B cell (primary cell): ENCODE measurements at regions not wholly inside any gene's neighbourhood (a gene's known extent, or its start where the extent isn't known, plus 50 kb on each side); places are given as distances from the start of the nearest gene placed in this dataset.

ENCODE experiments used
- ATAC-seq: fragments of 200-7000 bp; cut with Tn5 transposase; one replicate; pipeline ENCODE4 v1.10.0; 2021; ENCODE audit warnings: low read depth, mild to moderate bottlenecking, moderate number of reproducible peaks, moderate library complexity
- CTCF ChIA-PET: fragments of 350-600 bp; sonication (Branson Sonifier 250); formaldehyde crosslinking; loops from one replicate; lab custom pipeline; 2021; ENCODE audit warnings: antibody characterized with exemption, inconsistent platforms; lab: Charles Lee
- POLR2A ChIA-PET: fragments of 350-600 bp; sonication (Branson Sonifier 250); formaldehyde crosslinking; loops from one replicate; lab custom pipeline; 2021; ENCODE audit warnings: antibody characterized with exemption; lab: Charles Lee
- DNase-seq: peaks from one replicate; pipeline ENCODE4 v3.0.0; 2013
- H2AFZ ChIP-seq: 2 replicates; pipeline ENCODE4 v1.6.1; 2012; ENCODE audit warnings: mild to moderate bottlenecking, low read depth, low read length; ENCODE audit not compliant: insufficient read depth, poor library complexity, severe bottlenecking
- H3K27ac ChIP-seq, 2 donors: 1 replicate in 1 of 2; 2 replicates in 1 of 2; pipeline ENCODE4 v1.5.1; 2012 to 2013; ENCODE audit warnings: low read length in 2 of 2, mild to moderate bottlenecking in 2 of 2, moderate library complexity in 1 of 2
- H3K27me3 ChIP-seq, 4 experiments: fragments of 200-600 bp in 1 of 4; sonication (generic) in 1 of 4; replicated peaks in 1 of 4; 1 replicate in 2 of 4; 2 replicates in 2 of 4; pipeline versions ENCODE4 v1.6.1 to v1.7.0; 2013 to 2016; ENCODE audit warnings: low read length in 3 of 4, mild to moderate bottlenecking in 2 of 4, mixed read lengths in 1 of 4, moderate library complexity in 1 of 4; ENCODE audit not compliant: insufficient read depth in 4 of 4, control insufficient read depth in 3 of 4; ENCODE audit errors: control extremely low read depth in 1 of 4
- H3K36me3 ChIP-seq, 2 experiments: replicated peaks in 1 of 2; 1 replicate in 1 of 2; 2 replicates in 1 of 2; pipeline versions ENCODE4 v1.6.1 to v1.7.1; 2013; ENCODE audit warnings: low read length in 1 of 2; ENCODE audit not compliant: insufficient read depth in 2 of 2, control insufficient read depth in 1 of 2; ENCODE audit errors: control extremely low read depth in 1 of 2, extremely low read depth in 1 of 2
- H3K4me1 ChIP-seq, 2 donors: fragments of 200-600 bp in 1 of 2; sonication (generic) in 1 of 2; 1 replicate in 1 of 2; 2 replicates in 1 of 2; pipeline versions ENCODE4 v1.5.1 to v1.6.1; 2013 to 2017; ENCODE audit warnings: low read length in 2 of 2; ENCODE audit not compliant: control insufficient read depth in 2 of 2, insufficient read depth in 2 of 2
- H3K4me2 ChIP-seq: replicated peaks from 2 replicates; pipeline ENCODE3; 2012; ENCODE audit warnings: mild to moderate bottlenecking, low read depth, low read length; ENCODE audit not compliant: poor library complexity, severe bottlenecking
- H3K4me3 ChIP-seq, 5 experiments: fragments of 200-600 bp in 1 of 5; sonication (generic) in 1 of 5; 1 replicate in 3 of 5; 2 replicates in 2 of 5; pipeline versions ENCODE4 v1.5.1 to v1.7.0; 2011 to 2016; ENCODE audit warnings: low read length in 4 of 5, mild to moderate bottlenecking in 4 of 5, low read depth in 2 of 5, control low read depth in 1 of 5, moderate library complexity in 1 of 5; ENCODE audit not compliant: insufficient read depth in 1 of 5; ENCODE audit errors: control extremely low read depth in 1 of 5, extremely low read depth in 1 of 5
- H3K79me2 ChIP-seq: fragments of 200-600 bp; sonication (generic); one replicate; pipeline ENCODE4 v1.6.0; 2016; ENCODE audit warnings: low read length; ENCODE audit not compliant: control insufficient read depth, insufficient read depth
- H3K9ac ChIP-seq: fragments of 200-600 bp; sonication (generic); 2 replicates; pipeline ENCODE4 v1.6.1; 2017; ENCODE audit warnings: mild to moderate bottlenecking, low read length, moderate library complexity
- H3K9me3 ChIP-seq, 3 donors: one replicate each; pipeline versions ENCODE4 v1.6.1 to v1.7.1; 2013; ENCODE audit warnings: low read length in 2 of 3; ENCODE audit not compliant: control insufficient read depth in 2 of 3, insufficient read depth in 1 of 3; ENCODE audit errors: control extremely low read depth in 1 of 3
- H4K20me1 ChIP-seq: 2 replicates; pipeline ENCODE4 v1.6.0; 2012; ENCODE audit warnings: mild to moderate bottlenecking, low read length; ENCODE audit not compliant: insufficient read depth, control insufficient read depth, poor library complexity, severe bottlenecking
- H3K27ac Mint-ChIP-seq: one replicate; pipeline ENCODE4 v1.8.0; 2021; ENCODE audit warnings: mixed read lengths
- H3K27me3 Mint-ChIP-seq: one replicate; pipeline ENCODE4 v1.8.0; 2021; ENCODE audit warnings: mixed read lengths
- H3K4me1 Mint-ChIP-seq: one replicate; pipeline ENCODE4 v1.8.0; 2021; ENCODE audit warnings: mixed read lengths
- H3K4me3 Mint-ChIP-seq: one replicate; pipeline ENCODE4 v1.8.0; 2021; ENCODE audit warnings: mixed read lengths
- H3K9me3 Mint-ChIP-seq: one replicate; pipeline ENCODE4 v1.8.0; 2022; ENCODE audit warnings: mixed read lengths; ENCODE audit not compliant: insufficient read depth
- CTCF ChIP-seq: fragments of 200-600 bp; IDR thresholded peaks from one replicate; pipeline ENCODE4 v1.8.0; 2022; ENCODE audit warnings: antibody characterized with exemption, mild to moderate bottlenecking
- EZH2 ChIP-seq: IDR thresholded peaks from 2 replicates; pipeline ENCODE4 v1.6.1; 2012; ENCODE audit warnings: borderline replicate concordance, low read depth, mild to moderate bottlenecking, moderate library complexity, low read length; ENCODE audit not compliant: insufficient read depth, poor library complexity, severe bottlenecking
- WGBS: methylation state at CpG from one replicate; pipeline ENCODE4 v1.1.5; 2013; ENCODE audit warnings: missing lambda C conversion rate; ENCODE audit not compliant: insufficient coverage; 5-methylcytosine and 5-hydroxymethylcytosine counted together
- intact Hi-C: fragments of 100-400 bp; cut with micrococcal nuclease; formaldehyde crosslinking; loops from one replicate; pipeline ENCODE4 v1.10.0; 2022

GRCh38 chr5:27832886-27833285 lies 794.5 kb upstream of the CDH9 start:
- no peaks in the 10 kb centered on the region for H3K27me3 ChIP-seq
- no peak overlapping the region for H3K27ac Mint-ChIP-seq

DNA sequence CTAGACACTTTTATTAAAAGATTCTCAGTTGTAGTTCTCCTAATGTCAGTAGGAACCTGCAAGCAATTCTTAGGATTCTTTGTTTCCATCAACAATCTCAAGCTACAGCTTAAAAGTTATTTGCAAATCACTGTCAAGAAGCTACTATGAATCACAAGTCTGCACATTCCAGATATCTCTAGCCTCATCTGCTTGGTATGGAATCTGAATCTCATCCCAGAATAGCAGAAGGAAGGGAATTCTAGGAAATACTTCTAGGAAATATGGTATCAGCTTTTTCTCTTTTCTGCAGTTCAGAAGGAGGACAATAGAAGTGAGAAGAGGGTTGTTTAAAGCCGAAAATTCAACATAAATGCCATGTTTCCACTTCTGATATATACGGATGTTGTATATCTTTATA lies 792.2 kb upstream of the CDH9 start:
- Mint-ChIP-seq H3K9me3 (peaks cover 2% of the 10 kb centered on the region), H3K27me3 (no peaks in the 10 kb centered on the region), H3K27ac (no peak overlapping the region), H3K4me1 (no peaks in the 10 kb centered on the region), H3K4me3 (no peak overlapping the region)
- Histone ChIP-seq H3K4me3 (no peak overlapping the region), H3K4me1 (no peaks in the 10 kb centered on the region), H3K79me2 (no peaks in the 10 kb centered on the region), H3K27me3 (no peaks in the 10 kb centered on the region), H3K27ac (no peak overlapping the region), H3K4me2 (no peak overlapping the region), H3K36me3 (no peaks in the 10 kb centered on the region), H3K9me3 (peaks cover 0 to 9% (median 0%) of the 10 kb centered on the region in 3 donors), H3K9ac (no peak overlapping the region), H2AFZ (no peak overlapping the region), H4K20me1 (no peaks in the 10 kb centered on the region)
- DNase-seq (no peak), ATAC-seq (no peak)
- ChIA-PET CTCF (no interaction called here), POLR2A (no interaction called here)
- no CpG with 5 or more reads among the region's 2 CpGs for WGBS
- TF ChIP-seq EZH2 (no peak), CTCF (no peak)
- intact Hi-C loops = no loop called here

More at GRCh38 chr5:27832886-27833285, 794.5 kb upstream of the CDH9 start:
- Histone ChIP-seq H3K79me2 (no peaks in the 10 kb centered on the region), H3K36me3 (no peaks in the 10 kb centered on the region), H3K27ac (no peak overlapping the region), H4K20me1 (no peaks in the 10 kb centered on the region), H2AFZ (no peak overlapping the region), H3K9ac (no peak overlapping the region), H3K4me1 (no peaks in the 10 kb centered on the region), H3K4me3 (no peak overlapping the region), H3K4me2 (no peak overlapping the region), H3K9me3 (peaks cover 0 to 12% (median 0%) of the 10 kb centered on the region in 3 donors)
- WGBS = no CpG with 5 or more reads among the region's 1 CpG
- ATAC-seq = no peak
- no peak for DNase-seq
- no peaks in the 10 kb centered on the region for H3K4me1 Mint-ChIP-seq
- TF ChIP-seq CTCF (no peak), EZH2 (no peak)
- intact Hi-C loops = no loop called here
- H3K9me3 Mint-ChIP-seq = peaks cover 4% of the 10 kb centered on the region
- CTCF ChIA-PET = no interaction called here
- POLR2A ChIA-PET = no interaction called here
- no peak overlapping the region for H3K4me3 Mint-ChIP-seq
- H3K27me3 Mint-ChIP-seq = no peaks in the 10 kb centered on the region
